ENCODE measurements at regions not wholly inside any gene's neighbourhood (a gene's known extent, or its start where the extent isn't known, plus 50 kb on each side); places are given as distances from the start of the nearest gene placed in this dataset.

GRCh38 chr12:115121053-115121452, 437.1 kb upstream of the TBX3 start:
- no peak for TF ChIP-seq POLR2AphosphoS5 (IDR thresholded peaks at IDR 0.05; ENCODE audit: low read depth, low read length)
- TF ChIP-seq EZH2phosphoT487 (IDR thresholded peaks at IDR 0.05; ENCODE audit: borderline replicate concordance), result no peak

Measured in HCT116 (cell line).